ENCODE measurements at regions not wholly inside any gene's neighbourhood (a gene's known extent, or its start where the extent isn't known, plus 50 kb on each side); places are given as distances from the start of the nearest gene placed in this dataset.

- Histone ChIP-seq H3K36me3 (ENCODE audit: control insufficient read depth, insufficient read depth, low read length) (no peaks in the 10 kb centered on the region), H3K4me3 (ENCODE audit: low read depth, low read length) (no peak overlapping the region), H3K27me3 (ENCODE audit: control insufficient read depth, insufficient read depth, low read length) (no peaks in the 10 kb centered on the region)
- no peak for DNase-seq (ENCODE audit: low read depth)
- no peak for TF ChIP-seq CTCF (IDR thresholded peaks at IDR 0.05; ENCODE audit: insufficient read depth, low read depth, low read length)
- ChIA-PET POLR2A (no interaction called here), CTCF (no interaction called here)
Measured at GRCh38 chr2:138282014-138282672, 219.4 kb upstream of the SPOPL start.

GRCh38 chr2:138291805-138292204, 209.8 kb upstream of the SPOPL start:
- Histone ChIP-seq H3K4me3 (ENCODE audit: low read depth, low read length) (no peak overlapping the region), H3K27me3 (ENCODE audit: control insufficient read depth, insufficient read depth, low read length) (no peaks in the 10 kb centered on the region), H3K36me3 (ENCODE audit: control insufficient read depth, insufficient read depth, low read length) (no peaks in the 10 kb centered on the region)
- POLR2A ChIA-PET: no interaction called here
- no peak for DNase-seq (ENCODE audit: low read depth)
- TF ChIP-seq CTCF (IDR thresholded peaks at IDR 0.05; ENCODE audit: insufficient read depth, low read depth, low read length): no peak
- CTCF ChIA-PET: no interaction called here

- CTCF ChIA-PET: no interaction called here
- POLR2A ChIA-PET: no interaction called here
- Histone ChIP-seq H3K27me3 (ENCODE audit: control insufficient read depth, insufficient read depth, low read length) (no peaks in the 10 kb centered on the region), H3K36me3 (ENCODE audit: control insufficient read depth, insufficient read depth, low read length) (no peaks in the 10 kb centered on the region), H3K4me3 (ENCODE audit: low read depth, low read length) (no peak overlapping the region)
- no peak for DNase-seq (ENCODE audit: low read depth)
- no peak for TF ChIP-seq CTCF (IDR thresholded peaks at IDR 0.05; ENCODE audit: insufficient read depth, low read depth, low read length)
Measured at GRCh38 chr2:138293045-138293444, 208.5 kb upstream of the SPOPL start.

- Histone ChIP-seq H3K27me3 (ENCODE audit: control insufficient read depth, insufficient read depth, low read length) (no peaks in the 10 kb centered on the region), H3K36me3 (ENCODE audit: control insufficient read depth, insufficient read depth, low read length) (no peaks in the 10 kb centered on the region), H3K4me3 (ENCODE audit: low read depth, low read length) (no peak overlapping the region)
- no peak for DNase-seq (ENCODE audit: low read depth)
- ChIA-PET CTCF (no interaction called here), POLR2A (no interaction called here)
- no peak for TF ChIP-seq CTCF (IDR thresholded peaks at IDR 0.05; ENCODE audit: insufficient read depth, low read depth, low read length)
Measured at GRCh38 chr2:138293549-138293948, 208.0 kb upstream of the SPOPL start.

- H3K27me3 ChIP-seq (ENCODE audit: control insufficient read depth, insufficient read depth, low read length): no peaks in the 10 kb centered on the region
- CTCF ChIA-PET: no interaction called here
- no peak for TF ChIP-seq CTCF (IDR thresholded peaks at IDR 0.05; ENCODE audit: insufficient read depth, low read depth, low read length)
- POLR2A ChIA-PET: no interaction called here
- DNase-seq (ENCODE audit: low read depth): no peak
- H3K4me3 ChIP-seq (ENCODE audit: low read depth, low read length): no peak overlapping the region
- no peaks in the 10 kb centered on the region for H3K36me3 ChIP-seq (ENCODE audit: control insufficient read depth, insufficient read depth, low read length)
Measured at GRCh38 chr2:138294451-138294850, 207.1 kb upstream of the SPOPL start.

Data from BJ (cell line).